Upper lobe of left lung (tissue), 4 donors: ENCODE measurements at regions not wholly inside any gene's neighbourhood (a gene's known extent, or its start where the extent isn't known, plus 50 kb on each side); places are given as distances from the start of the nearest gene placed in this dataset.

Source experiments
- CTCF ChIP-seq, 6 experiments: fragments of 450-650 bp in 4 of 6; fragments of 200-600 bp in 2 of 6; sonication (generic) in 2 of 6; IDR thresholded peaks; one replicate each; pipeline ENCODE4 v1.5.1; 2016 to 2019; ENCODE audit warnings: antibody characterized with exemption in 6 of 6
- EP300 ChIP-seq, 4 donors: sonication (generic); formaldehyde crosslinking; IDR thresholded peaks; one replicate each; pipeline ENCODE4 v1.5.1; 2017; ENCODE audit warnings: antibody characterized with exemption in 4 of 4, control low read depth in 2 of 4
- POLR2A ChIP-seq, 4 donors: fragments of 450-650 bp; IDR thresholded peaks; one replicate each; pipeline ENCODE4 v1.5.1; 2016 to 2017; ENCODE audit warnings: antibody characterized with exemption in 4 of 4, mild to moderate bottlenecking in 2 of 4
- POLR2AphosphoS5 ChIP-seq, 2 donors: sonication (generic); formaldehyde crosslinking; IDR thresholded peaks; one replicate each; pipeline ENCODE4 v1.5.1; 2017; ENCODE audit warnings: antibody characterized with exemption in 2 of 2

- TF ChIP-seq CTCF (IDR thresholded peaks at IDR 0.05) (no peak), POLR2A (IDR thresholded peaks at IDR 0.05) (no peak), EP300 (IDR thresholded peaks at IDR 0.05) (no peak), POLR2AphosphoS5 (IDR thresholded peaks at IDR 0.05) (no peak)
Measured at GRCh38 chr10:25678220-25678619, 255.8 kb upstream of the MYO3A start.
